Astrocyte of the spinal cord (primary cell): ENCODE measurements at regions not wholly inside any gene's neighbourhood (a gene's known extent, or its start where the extent isn't known, plus 50 kb on each side); places are given as distances from the start of the nearest gene placed in this dataset.

Source experiments
- DNase-seq: peaks from one replicate; pipeline ENCODE4 v3.0.0; 2011; ENCODE audit warnings: low read depth, low spot score
- H3K4me3 ChIP-seq: 2 replicates; pipeline ENCODE4 v1.5.1; 2011; ENCODE audit warnings: low read depth, mild to moderate bottlenecking, low read length, moderate library complexity
- CTCF ChIP-seq: IDR thresholded peaks from 2 replicates; pipeline ENCODE4 v1.5.1; 2012; ENCODE audit warnings: low read depth, mild to moderate bottlenecking, low read length, inconsistent platforms
- in situ Hi-C: cut with HindIII; loops from 2 replicates; pipeline ENCODE4 v1.10.0; 2017; ENCODE audit warnings: low sequenced_read_pairs

- no peak for DNase-seq
- TF ChIP-seq CTCF = no peak
- in situ Hi-C loops = no loop called here
- no peak overlapping the region for H3K4me3 ChIP-seq
Observed at GRCh38 chr5:24854850-24855249, 210.1 kb upstream of the CDH10 start.

- in situ Hi-C loops = no loop called here
- no peak overlapping the region for H3K4me3 ChIP-seq
- TF ChIP-seq CTCF = no peak
- no peak for DNase-seq
Observed at GRCh38 chr5:24854350-24854749, 209.6 kb upstream of the CDH10 start.

GRCh38 chr5:24850926-24851486, 206.2 kb upstream of the CDH10 start:
- no peak overlapping the region for H3K4me3 ChIP-seq
- in situ Hi-C loops = no loop called here
- DNase-seq = no peak

GRCh38 chr5:24849210-24849609, 204.4 kb upstream of the CDH10 start:
- in situ Hi-C loops = no loop called here
- H3K4me3 ChIP-seq = no peak overlapping the region
- DNase-seq = no peak
- no peak for TF ChIP-seq CTCF

More at GRCh38 chr5:24850926-24851486, 206.2 kb upstream of the CDH10 start:
- TF ChIP-seq CTCF = no peak

- TF ChIP-seq CTCF = no peak
- in situ Hi-C loops = no loop called here
- DNase-seq = no peak
- H3K4me3 ChIP-seq = no peak overlapping the region
Observed at GRCh38 chr5:24831989-24832388, 187.2 kb upstream of the CDH10 start.

- in situ Hi-C loops = no loop called here
- TF ChIP-seq CTCF = no peak
- DNase-seq = no peak
- no peak overlapping the region for H3K4me3 ChIP-seq
Observed at GRCh38 chr5:24823625-24824024, 178.8 kb upstream of the CDH10 start.

- no peak for TF ChIP-seq CTCF
- no peak for DNase-seq
- no peak overlapping the region for H3K4me3 ChIP-seq
- in situ Hi-C loops = no loop called here
Observed at GRCh38 chr5:24819841-24820240, 175.1 kb upstream of the CDH10 start.
